ENCODE measurements at regions not wholly inside any gene's neighbourhood (a gene's known extent, or its start where the extent isn't known, plus 50 kb on each side); places are given as distances from the start of the nearest gene placed in this dataset.

DNA sequence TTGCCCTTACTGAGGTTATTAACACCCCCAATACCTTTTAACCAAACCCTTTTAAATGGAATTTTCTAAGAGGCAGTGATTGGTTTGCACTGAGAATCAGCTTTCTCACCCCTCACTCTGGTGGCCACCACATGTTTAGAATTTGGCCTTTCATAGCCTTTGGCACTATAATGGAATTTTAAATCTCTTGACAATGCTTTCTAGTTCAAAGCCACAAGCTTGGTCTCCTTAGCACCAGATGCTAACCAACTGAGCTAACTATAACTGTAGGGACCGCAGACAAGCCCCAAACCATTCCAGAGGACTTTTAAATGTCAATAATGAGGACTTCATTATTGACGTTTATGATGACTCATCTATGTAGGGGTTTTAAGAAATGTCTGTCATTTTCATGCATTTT lies 238.7 kb upstream of the SNX7 start:
- no peak for DNase-seq (ENCODE audit: low read depth)

GRCh38 chr1:98421085-98421435 lies 240.5 kb upstream of the SNX7 start:
- no peak for DNase-seq (ENCODE audit: low read depth)

- no peak for DNase-seq (ENCODE audit: low read depth)
These were observed 241.0 kb upstream of the SNX7 start for GRCh38 chr1:98420376-98421084.

DNA sequence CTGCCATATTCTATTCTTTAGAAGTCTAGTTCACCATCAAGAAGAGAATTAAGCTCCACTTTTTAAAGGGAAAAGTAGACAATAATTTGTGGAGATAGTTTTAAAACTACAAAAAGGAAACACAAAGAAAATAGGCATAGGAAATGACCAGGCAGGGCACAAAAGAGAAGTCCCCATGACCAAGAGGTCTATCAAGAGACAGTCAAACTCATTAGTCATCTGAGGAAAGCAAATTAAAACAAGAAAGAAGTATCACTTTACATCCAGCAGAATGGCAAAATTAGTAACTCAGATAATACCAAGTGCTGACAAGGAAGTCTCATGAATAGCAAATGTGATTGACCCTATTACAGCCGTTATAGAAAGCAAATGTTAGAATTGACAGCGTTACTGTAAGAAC lies 243.7 kb upstream of the SNX7 start:
- no peak for DNase-seq (ENCODE audit: low read depth)

- no peak for DNase-seq (ENCODE audit: low read depth)
These were observed 251.4 kb upstream of the SNX7 start for GRCh38 chr1:98410082-98410481.

DNA sequence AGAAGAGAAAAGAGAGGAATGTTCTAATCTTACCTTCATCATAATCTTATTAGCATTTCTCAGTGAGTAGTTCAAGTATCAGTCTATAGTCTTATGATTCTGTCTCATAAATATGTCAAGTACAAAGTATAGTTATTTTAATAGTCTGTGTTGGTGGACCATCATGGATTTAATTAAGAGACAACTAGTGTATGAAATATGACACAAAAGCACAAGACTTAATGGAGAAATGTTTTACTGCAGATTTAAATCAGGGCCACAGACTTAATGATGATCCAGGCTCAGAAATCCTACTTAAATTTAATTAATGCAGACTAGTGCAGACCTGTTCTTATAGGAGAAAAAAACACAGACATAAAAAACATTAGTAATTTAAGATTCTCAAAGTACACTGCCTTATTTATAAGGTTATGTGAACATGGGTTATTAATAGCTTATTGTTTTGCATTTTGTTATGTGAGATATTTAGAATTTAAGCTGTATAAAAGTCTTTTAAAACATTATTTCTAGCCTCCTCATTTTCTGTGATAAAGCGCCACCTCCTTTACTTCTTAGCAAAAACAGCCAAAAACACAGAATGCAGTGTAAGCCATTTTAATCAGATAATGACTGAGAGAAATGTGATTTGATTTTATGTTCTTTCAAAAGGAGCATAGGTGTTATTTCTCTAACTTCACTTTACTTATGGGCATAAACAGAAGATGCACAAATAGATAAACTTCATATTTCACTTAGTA lies 255.0 kb upstream of the SNX7 start:
- DNase-seq (ENCODE audit: low read depth) = no peak

DNA sequence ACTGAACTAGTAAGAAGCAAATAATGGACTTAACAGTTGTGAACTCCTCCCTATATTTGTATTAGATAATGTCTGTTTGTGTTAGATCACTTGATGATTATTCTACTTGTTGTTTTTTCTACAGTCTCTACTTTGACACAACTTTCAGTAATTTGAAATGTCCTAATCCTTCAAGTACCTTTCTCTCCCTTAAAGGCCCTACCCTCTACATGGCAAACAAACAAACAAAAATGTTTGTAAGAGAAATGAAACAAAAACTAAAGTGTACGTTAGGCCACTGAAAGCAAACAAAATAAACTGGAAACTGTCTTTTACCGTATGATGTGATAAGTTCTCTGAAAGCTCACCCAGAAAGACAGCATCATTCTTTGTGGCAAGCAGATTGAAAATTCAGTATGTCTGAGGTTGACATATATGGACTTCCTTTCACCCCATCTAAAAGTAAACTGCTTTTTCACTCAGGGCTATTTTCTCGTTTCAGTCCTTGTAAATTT lies 255.9 kb upstream of the SNX7 start:
- DNase-seq (ENCODE audit: low read depth) = no peak

DNA sequence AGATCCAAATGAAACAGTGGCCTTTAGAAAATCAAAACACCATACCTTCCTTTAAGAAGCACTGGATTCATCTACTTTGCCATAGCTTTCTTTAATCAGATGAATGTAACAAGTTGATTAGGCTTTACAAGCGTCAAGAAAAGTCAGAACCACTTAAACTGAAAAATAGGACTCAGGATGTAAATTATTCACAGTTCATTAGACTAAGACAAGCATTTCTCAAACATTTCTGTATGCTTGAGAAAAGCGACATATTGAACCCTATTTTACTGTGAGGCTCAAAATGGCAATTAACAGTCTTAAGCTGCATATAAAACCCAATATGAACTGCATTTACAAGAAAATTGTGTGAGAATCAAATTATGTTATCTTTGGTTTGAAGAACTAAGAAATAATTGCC lies 256.7 kb upstream of the SNX7 start:
- DNase-seq (ENCODE audit: low read depth) = no peak

DNA sequence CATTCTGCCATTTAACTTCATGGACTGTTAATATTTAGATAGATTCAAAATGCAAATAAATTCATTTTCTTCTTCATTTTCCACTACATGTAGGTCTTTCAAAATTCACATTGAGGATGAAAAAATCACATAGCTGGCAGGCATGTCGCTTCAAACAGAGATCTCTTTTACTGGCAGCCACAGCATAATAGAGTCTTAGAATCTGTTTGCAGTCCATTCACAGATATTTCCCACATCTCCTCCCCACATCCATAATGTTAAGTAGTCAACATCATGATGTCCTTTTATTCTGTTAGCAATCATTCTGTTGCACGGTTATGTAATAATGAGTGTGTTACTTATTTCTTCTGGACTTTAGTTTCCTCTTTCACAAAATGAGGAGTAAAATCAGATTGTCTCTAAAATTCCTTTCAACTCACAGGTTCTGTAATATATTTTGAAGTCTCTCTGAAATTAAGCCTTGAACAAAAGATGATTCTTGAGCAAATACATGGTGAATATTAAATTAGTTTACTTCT lies 257.5 kb upstream of the SNX7 start:
- DNase-seq (ENCODE audit: low read depth) = no peak

DNA sequence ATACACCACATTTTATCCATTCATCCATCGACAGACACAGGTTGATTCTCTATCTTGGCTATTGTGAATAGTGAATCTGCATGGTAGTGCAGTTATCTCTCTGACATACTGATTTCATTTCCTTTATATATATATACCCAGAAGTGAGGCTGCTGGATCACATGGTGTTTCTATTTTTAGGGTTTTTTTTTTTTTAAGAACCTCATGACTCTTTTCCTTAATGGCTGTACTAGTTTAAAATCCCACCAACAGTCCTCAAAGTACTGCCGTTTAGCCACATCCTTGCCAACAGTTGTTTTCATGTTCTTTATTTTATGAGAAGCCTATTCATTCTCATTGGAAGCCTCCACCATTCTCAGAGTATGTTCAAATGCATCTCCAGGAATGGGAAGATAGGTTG lies 258.7 kb upstream of the SNX7 start:
- DNase-seq (ENCODE audit: low read depth) = no peak

- DNase-seq (ENCODE audit: low read depth) = no peak
These were observed 261.1 kb upstream of the SNX7 start for GRCh38 chr1:98400446-98400845.

- no peak for DNase-seq (ENCODE audit: low read depth)
These were observed 262.3 kb upstream of the SNX7 start for GRCh38 chr1:98399218-98399617.

DNA sequence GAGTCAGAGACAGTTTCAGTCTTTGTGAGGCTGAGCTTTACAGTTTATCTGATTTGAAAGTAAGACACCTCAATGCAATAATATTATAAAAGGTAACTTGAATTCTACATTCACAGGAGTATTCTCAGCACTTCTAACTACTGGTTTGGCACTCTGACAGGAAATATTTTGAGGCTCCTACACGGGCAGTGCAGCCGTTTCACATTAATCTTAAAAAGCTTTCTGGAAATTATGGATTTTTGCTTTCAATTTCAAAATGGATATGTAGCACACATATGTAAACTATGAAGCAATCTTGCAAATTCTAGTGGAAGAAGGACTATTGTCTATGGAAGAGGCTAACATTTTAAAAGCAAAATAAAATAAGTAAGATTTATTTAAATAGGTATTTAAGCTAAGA lies 262.9 kb upstream of the SNX7 start:
- DNase-seq (ENCODE audit: low read depth) = no peak

DNA sequence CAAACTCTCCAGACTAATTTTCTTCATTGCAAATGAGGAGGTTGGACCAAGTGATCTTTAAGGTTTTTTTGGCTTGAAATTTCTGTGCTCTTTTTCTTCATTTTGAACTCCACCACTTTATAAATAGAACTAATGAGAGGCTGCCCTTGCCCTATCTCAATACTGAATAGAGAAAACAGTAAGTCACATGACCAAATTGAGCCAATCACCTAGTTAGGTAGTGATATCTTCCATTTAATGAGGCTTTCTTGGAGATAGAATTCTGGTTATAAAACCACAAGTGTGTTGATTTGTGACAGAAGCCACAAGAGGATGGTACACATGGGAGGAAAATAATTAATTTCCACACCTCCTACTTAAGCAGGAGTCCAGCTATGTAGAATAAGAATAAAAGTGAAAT lies 263.4 kb upstream of the SNX7 start:
- DNase-seq (ENCODE audit: low read depth) = no peak

DNA sequence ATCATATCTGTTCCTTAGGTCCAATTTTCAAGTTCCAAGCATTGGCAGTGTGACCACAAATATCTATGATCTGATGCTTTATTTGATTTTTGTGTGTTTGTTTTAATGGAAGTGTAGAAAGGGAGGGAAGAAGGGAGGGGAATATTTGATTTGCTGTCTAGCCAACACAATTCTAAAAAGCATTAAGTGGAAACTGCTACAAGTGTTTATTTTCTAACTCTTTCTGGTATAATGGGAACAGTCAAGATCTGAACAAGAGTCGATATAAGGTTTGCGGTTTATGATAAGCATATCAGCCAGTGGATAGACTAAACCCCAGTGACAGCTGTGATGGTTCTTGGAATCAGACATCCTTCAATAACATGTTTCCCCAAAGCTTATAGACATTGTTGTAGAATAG lies 267.8 kb upstream of the SNX7 start:
- no peak for DNase-seq (ENCODE audit: low read depth)

GRCh38 chr1:98391175-98391574 lies 270.3 kb upstream of the SNX7 start:
- DNase-seq (ENCODE audit: low read depth) = no peak

- no peak for DNase-seq (ENCODE audit: low read depth)
These were observed 271.7 kb upstream of the SNX7 start for GRCh38 chr1:98389809-98390208.

DNA sequence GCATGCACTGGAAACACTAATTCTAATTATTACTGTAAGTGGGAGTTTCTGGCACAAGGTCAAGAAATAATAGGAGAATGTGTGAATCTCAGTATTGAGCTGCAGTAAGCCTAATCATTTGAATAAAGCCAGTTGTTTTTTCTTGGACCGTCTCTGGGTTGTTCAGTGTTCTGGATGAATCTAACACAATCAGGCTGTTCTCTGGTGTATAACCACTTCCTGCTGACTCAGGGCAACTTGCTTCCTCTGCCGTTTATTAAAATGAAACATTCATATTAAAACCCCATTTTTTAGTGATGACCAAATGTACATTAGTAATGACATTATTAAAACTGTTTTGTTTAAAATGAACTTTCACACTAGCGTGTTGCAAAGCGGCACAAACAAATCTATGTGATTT lies 273.1 kb upstream of the SNX7 start:
- DNase-seq (ENCODE audit: low read depth) = peak; percentile 39

DNA sequence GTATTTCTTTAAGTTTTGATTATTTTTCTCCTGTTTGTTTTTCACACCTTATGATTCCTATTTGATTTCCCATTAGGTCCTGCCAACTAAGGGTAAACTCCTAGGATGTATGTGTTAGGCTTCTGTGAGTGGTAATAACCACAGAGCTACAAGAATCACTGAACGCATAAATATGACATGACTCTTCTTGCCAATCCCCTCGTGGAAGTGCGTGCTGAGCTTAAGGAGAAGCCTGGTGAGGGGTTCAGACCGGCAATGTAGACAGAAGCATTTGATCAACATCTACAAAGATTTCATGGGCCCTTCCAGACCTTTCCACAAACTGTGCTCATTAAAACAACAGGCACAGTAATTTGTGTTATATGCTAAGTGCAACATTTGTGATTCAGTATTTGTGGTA lies 273.8 kb upstream of the SNX7 start:
- DNase-seq (ENCODE audit: low read depth) = no peak

- DNase-seq (ENCODE audit: low read depth) = no peak
These were observed 274.7 kb upstream of the SNX7 start for GRCh38 chr1:98386675-98387440.

DNA sequence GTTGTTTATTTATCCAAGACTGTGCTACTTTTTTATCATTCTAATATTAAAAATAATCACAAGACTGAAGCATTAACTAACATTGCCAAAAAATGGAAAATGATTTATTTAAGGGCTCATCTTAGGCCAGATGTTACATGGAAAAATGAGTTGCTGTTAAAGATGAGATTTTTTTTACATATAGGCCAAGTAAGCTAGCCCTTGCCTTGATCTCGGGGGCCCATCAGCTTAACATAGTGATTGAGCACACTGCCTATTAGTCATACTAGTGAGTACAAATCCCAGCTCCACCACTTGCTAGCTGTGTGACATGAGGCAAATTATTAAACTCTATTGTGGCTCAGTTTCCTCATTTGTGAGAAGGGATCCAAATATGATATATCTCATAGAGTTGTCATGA lies 275.9 kb upstream of the SNX7 start:
- DNase-seq (ENCODE audit: low read depth) = no peak

DNA sequence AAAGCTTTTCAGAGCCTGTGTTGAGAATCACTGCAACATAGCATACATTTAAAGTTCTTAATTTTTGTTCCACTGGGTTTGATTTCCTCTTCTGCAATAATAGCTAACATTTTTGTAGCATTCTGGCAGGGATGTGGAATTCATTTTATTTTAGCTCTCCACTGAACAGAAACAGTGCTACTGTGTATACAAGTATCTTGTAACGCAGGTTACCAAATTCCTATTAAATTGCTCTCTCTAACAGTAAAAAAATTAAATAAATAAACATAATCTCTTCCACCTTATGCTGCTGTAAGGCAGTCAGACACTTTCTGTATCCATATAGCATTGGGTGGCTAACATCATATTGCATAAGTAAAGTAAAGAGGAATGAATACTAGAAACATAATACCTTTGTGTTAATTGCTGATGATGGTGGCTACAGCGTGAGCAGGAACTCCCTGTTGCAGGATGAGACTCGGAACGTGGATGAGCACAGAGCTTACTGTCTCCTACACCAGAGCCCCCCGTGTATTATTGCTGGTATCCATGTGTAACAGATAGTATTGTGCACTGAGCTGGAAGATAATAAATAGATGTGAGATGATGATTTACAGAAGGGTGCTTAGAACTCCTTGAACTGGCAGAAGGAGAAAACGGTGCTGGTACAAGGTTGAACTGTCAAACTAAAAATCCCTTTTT lies 276.9 kb upstream of the SNX7 start:
- no peak for DNase-seq (ENCODE audit: low read depth)

All from forelimb muscle (tissue), 1 donor.